NCI-H2196 treated with DMSO at 0.1 percent for 48 hours (cell line): ENCODE measurements at regions not wholly inside any gene's neighbourhood (a gene's known extent, or its start where the extent isn't known, plus 50 kb on each side); places are given as distances from the start of the nearest gene placed in this dataset.

Experiments
- DNase-seq: peaks from one replicate; lab custom pipeline; 2025; ENCODE audit not compliant: unreplicated experiment; lab: John Stamatoyannopoulos, UW

DNA sequence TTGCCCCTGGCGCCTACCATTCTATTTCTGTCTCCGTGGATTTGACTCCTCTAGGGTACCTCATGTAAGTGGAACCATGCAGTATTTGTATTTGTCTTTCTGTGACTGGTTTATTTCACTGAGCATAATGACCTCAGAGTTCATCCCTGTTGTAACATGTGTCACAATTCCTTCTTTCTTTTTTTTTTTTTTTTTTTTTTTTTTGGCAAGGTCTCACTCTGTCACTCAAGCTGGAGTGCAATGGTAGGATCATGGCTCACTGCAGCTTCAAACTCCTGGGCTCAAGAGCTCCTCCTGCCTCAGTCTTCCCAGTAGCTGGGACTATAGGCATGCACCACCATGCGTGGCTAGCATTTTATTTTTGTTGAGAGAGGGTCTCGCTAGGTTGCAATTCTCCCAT, 74.0 kb upstream of the SEPTIN5 start:
- no peak for DNase-seq

DNA sequence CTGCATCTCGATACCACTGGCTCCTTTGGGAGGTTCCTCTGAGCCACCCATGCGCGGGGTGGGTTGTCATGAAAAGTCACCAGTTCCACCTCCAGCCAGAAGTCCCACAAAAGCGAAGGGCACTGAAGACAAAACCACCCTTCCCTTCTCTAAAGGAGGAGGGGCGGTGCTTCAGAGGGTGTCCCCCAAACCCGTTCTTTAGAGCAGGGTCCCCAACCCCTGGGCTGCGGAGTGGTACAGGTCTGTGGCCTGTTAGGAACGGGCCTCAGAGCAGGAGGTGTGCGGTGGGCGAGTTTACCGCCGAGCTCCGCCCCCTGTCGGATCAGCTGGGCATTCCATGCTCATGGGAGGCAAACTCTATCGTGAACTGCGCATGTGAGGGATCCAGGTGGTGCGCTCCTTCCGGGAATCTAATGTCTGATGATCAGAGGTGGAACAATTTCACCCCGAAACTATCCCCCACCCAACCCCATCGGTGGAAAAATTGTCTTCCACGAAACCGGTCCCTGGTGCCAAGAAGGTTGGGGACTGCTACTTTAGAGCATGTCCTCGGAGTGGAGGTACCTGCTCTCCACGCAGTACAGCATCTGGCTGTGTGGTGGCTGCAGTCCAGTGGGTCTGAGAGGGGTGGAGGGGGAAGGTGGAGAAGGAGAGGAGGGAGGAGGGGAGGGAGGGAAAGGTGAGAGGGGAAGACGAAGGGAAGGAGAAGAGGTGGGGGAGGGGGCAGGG, 72.9 kb upstream of the SEPTIN5 start:
- no peak for DNase-seq

GRCh38 chr22:19641983-19642451, 72.3 kb upstream of the SEPTIN5 start:
- DNase-seq, result no peak

DNA sequence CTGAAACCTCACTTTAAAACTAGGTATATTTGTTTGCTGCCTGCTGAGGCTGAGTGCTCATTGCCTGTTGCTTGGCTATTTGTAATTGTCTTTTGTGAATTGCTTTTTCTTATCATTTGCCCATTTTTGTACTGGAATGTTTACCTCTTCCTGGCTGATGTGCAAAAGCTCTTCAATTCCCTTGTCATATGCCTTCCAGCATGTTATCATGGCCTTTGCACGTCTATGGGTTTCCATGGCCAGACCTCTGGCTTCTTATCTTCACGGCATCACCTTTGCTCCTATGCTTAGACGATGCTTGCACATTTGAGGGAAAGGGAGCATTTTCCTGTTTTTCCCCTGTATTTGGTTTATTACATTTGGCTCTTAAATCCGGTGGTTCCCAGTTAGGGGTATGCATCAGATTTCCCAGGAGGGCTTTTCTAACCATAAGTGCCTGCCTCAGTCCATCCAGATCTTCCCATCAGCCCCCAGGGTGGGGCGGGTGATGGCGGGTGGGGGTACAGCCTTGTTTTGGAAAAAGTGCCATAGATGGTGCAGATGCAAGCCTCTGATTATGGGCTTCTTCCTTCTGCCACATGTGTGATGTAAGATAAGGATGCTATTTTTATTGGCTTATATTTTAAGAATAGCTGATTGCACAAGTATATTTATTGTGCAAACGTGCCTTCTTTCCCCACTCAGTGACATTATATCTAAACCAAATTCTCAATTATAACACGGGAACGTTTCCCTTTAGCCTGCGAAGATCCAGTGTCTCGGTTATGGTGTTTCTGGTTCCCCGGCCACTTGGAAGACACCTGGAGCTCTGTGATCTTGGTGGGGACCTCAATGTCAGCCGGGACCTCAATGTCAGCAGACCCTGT, 70.6 kb upstream of the SEPTIN5 start:
- no peak for DNase-seq

- DNase-seq, result no peak
Measured at GRCh38 chr22:19644314-19645223, 69.7 kb upstream of the SEPTIN5 start.

DNA sequence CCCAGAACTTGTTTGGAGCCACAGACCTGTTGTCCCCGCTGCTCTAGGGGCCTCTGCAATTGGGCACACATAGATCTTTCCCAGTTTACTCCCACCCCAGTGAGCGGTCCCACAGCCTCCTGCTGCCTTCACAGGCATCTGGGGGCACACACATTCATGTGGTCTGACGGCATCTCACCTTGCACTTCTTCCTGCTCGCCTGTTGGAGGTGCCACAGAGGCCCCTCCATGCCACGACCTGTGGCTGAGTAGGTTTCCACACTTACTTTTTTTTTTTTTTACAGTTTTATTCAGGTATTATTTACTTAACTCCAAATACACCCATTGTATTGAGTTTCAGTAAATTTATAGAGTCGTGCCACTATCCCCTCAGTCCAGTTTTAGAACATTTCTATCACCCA, 68.9 kb upstream of the SEPTIN5 start:
- no peak for DNase-seq

- DNase-seq, result no peak
Measured at GRCh38 chr22:19645905-19646304, 68.4 kb upstream of the SEPTIN5 start.

DNA sequence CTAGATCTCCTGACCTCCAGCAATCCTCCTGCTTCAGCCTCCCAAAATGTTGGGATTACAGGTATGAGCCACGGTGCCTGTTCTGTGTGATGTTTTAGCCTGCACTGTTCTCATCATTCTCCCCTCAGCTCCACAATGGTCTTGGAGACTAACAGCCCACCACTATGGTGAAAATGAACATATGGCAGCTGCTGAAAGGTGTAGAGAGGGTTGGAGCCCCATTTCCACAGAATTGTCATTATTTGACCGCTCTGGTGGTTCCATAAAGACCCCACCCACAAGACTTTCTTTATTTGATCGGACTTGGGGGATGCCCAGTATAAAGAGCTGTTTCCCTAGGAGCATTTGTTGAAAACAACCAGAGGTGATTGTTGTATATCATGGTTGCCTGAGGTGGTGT, 67.9 kb upstream of the SEPTIN5 start:
- no peak for DNase-seq

DNA sequence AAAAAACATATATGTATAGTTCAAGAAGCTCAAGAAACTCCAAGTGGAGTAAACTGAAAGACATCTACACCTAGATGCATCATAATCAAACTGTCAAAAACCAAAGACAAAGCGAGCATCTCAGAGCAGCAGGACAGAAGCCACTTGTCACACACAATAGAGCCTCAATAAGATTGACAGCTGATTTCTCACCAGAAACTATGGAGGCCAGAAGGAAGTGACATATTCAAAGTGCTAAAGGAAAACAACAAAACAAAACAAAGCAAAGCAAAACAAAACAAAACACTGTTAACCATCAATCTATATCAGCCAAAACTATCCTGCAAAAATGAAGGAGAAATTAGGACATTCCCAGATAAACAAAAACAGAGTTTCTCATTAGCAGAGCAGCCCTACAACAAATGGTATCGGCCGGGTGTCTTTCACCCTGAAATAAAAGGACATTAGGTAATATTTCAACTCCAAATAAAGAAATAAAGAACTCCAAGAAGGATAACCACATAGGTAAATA, 65.8 kb upstream of the SEPTIN5 start:
- DNase-seq, result no peak

DNA sequence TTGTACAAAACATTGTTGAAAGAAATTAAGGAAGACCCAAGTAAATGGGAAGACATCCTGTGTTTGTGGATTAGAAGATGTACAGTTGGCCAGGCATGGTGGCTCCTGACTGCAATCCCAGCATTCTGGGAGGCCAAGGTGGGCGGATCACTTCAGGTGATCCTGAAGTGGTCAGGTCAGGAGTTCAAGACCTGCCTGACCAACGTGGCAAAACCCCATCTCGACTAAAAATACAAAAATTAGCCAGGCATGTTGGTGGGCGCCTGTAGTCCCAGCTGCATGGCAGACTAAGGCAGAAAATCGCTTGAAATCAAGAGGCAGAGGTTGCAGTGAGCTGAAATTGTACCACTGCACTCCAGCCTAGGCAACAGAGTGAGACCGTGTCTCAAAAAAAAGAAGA, 62.0 kb upstream of the SEPTIN5 start:
- no peak for DNase-seq

GRCh38 chr22:19654338-19654987, 59.8 kb upstream of the SEPTIN5 start:
- DNase-seq, result no peak

DNA sequence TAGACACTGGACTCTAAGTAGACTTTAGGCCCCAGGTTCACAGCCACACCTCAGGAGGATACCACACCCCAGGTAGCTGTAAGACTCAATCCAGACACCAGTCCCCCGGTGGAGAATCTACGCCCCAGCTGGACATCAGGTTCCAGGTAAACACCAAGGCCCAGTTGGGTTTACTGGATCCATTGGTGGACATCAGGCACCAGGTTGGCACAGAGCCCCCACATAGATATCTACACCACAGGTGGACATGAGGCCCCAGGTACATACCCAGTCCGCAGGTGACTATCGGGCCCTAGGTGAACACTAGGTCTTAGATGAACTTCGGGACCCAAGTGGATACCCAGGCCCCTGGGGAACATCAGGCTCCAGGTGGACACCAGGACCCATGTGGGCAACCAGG, 58.9 kb upstream of the SEPTIN5 start:
- DNase-seq, result no peak

GRCh38 chr22:19656541-19657251, 57.6 kb upstream of the SEPTIN5 start:
- no peak for DNase-seq

DNA sequence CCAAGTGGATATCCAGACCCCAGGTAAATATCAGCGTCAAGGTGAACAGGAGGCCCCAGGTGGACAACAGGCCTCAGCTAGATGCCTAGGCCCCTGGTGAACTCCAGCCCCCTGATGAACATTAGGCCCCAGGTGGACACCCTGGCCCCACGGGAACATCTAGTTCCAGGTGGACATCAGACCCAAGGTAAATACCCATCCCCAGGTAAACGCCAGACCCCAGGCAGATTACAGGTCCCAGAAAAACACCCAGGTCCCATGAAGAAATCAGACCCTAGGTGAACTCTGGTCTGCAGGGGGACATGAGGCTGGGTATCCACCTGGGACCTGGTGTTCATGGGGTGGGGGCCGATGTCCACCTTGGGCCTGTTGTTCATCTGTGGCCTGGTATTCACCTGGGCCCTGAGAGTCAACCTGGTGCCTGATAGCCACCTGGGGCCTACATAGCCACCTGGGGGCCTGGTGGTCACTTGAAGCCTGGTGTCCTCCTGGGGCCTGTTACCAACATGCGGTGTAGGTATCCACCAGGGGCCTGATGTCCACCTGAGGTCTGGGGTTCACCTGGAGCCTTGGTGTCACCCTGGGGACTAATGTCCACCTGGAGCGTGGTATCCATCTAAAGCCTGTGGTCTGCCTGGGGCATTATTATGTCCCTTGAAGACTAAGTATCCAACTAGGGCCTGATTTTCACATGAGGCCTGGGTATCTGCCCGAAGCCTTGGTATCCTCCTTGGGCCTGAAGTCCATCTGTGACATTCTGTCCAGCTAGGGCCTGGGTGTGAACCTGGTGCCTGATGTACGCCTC, 56.8 kb upstream of the SEPTIN5 start:
- DNase-seq, result no peak

DNA sequence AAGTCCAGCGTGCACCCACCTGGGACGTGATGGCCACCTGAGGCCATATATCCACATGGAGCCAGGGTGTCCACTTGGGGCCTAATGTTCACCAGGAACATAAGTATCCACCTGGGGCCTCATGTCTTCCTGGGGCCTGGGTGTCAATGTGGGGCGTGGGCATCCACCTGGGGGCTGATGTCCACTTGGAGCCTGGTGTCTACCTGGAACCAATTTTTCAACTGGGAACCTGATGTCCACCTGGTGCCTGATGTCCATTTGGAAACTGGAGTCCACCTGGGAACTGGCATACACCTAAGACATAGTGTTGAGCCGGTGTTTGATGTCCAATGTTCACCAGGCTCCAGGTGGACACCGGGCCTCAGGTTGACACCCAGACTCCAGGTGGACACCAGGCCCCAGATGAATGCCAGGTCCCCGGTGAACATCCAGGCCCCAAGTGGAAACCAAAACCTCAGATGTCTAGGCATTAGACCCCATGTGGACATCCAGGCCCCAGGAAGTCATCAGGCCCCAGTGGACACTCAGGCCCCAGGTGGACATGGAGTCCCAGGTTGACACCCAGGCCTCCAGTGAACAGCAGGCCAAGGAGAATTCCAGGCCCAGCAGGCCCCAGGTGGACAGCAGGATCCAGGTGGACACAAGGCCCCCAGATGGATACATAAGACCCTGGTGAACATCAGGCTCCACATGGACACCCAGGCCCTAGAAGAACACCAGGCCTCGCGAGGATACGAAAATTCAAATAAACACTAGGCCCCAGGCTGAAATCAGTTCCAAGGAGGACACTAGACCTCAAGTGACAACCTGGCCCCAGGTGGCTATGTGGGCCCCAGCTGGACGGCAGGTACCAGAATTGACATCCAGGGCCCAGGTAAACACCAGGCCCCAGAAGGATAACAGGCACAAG, 56.0 kb upstream of the SEPTIN5 start:
- no peak for DNase-seq

- DNase-seq, result no peak
Measured at GRCh38 chr22:19658967-19659804, 55.1 kb upstream of the SEPTIN5 start.

DNA sequence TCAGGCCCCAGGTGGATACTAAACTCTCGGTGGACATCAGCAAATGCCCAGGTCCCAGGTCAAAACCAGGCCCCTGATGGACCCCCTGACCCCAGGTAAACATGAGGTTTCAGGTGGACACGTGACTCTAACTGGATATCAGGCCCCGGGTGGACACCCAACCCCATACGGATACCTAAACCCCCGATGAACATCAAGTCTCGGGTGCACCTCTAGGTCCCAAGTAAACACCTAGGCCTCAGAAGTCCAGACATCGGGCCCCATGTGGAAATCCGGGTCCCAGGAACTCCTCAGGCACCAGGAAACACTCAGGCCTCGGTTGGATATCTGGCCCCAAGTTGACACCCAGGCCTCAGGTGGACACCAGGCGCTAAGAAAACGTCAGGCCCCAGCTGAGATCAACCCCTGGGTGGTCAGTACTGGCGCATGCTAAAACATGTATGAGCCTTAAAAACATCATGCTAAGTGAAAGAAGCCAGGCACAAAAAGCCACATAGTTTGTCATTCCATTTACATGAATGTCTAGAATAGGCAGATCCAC, 54.4 kb upstream of the SEPTIN5 start:
- no peak for DNase-seq
